Astrocyte (in vitro differentiated cells and primary cell): ENCODE measurements at regions not wholly inside any gene's neighbourhood (a gene's known extent, or its start where the extent isn't known, plus 50 kb on each side); places are given as distances from the start of the nearest gene placed in this dataset.

Experiments
- CTCF ChIP-seq: IDR thresholded peaks from 2 replicates; pipeline ENCODE4 v1.5.1; 2011; ENCODE audit warnings: low read depth, mild to moderate bottlenecking, inconsistent platforms, low read length, moderate library complexity; ENCODE audit not compliant: insufficient read depth
- EZH2 ChIP-seq: IDR thresholded peaks from 2 replicates; pipeline ENCODE4 v1.6.1; 2012; ENCODE audit warnings: mild to moderate bottlenecking, low read length, inconsistent platforms; ENCODE audit not compliant: insufficient read depth

- no peak for TF ChIP-seq EZH2
- TF ChIP-seq CTCF, result no peak
Measured at GRCh38 chr1:193593147-193593885, 406.9 kb upstream of the B3GALT2 start.
